Activated CD4-positive, alpha-beta T cell treated with anti-CD3 and anti-CD28 coated beads, Interleukin-2, Interleukin-6, amounts not matched to agents 100 ng/mL and 50 ng/mL, durations not matched to agents 16 hours and 8 hours (primary cell): ENCODE measurements at regions not wholly inside any gene's neighbourhood (a gene's known extent, or its start where the extent isn't known, plus 50 kb on each side); places are given as distances from the start of the nearest gene placed in this dataset.
A peak's percentile ranks its signal among the peaks of the same experiment; 100 is the strongest.
"Not testable (repeated sequence)": the region's sequence is repeated elsewhere in the genome, so short reads cannot be mapped to it uniquely, and the experiment has no call there.

Experiments used
- DNase-seq: peaks from one replicate; pipeline ENCODE4 v3.0.0-alpha.2; 2020

- DNase-seq, result no peak
These were observed 115.6 kb upstream of the METAP2 start for GRCh38 chr12:95358111-95359083.

GRCh38 chr12:95365912-95366311 lies 108.0 kb upstream of the METAP2 start:
- DNase-seq, result no peak

- no peak for DNase-seq
These were observed 105.0 kb upstream of the METAP2 start for GRCh38 chr12:95368931-95369330.

- no peak for DNase-seq
These were observed 102.4 kb upstream of the METAP2 start for GRCh38 chr12:95371571-95371970.

- not testable (repeated sequence) for DNase-seq
These were observed 94.5 kb upstream of the METAP2 start for GRCh38 chr12:95379481-95379880.

GRCh38 chr12:95380334-95380733 lies 93.6 kb upstream of the METAP2 start:
- not testable (repeated sequence) for DNase-seq

GRCh38 chr12:95380997-95381786 lies 92.8 kb upstream of the METAP2 start:
- no peak for DNase-seq

GRCh38 chr12:95383920-95384319 lies 90.0 kb upstream of the METAP2 start:
- not testable (repeated sequence) for DNase-seq

- DNase-seq, result no peak
These were observed 89.2 kb upstream of the METAP2 start for GRCh38 chr12:95384785-95385184.

- DNase-seq, result no peak
These were observed 88.5 kb upstream of the METAP2 start for GRCh38 chr12:95385246-95386035.

- DNase-seq, result no peak
These were observed 87.9 kb upstream of the METAP2 start for GRCh38 chr12:95386051-95386450.

- not testable (repeated sequence) for DNase-seq
These were observed 85.7 kb upstream of the METAP2 start for GRCh38 chr12:95388260-95388659.

GRCh38 chr12:95390192-95390591 lies 83.8 kb upstream of the METAP2 start:
- DNase-seq, result no peak

- no peak for DNase-seq
These were observed 83.0 kb upstream of the METAP2 start for GRCh38 chr12:95390932-95391331.

GRCh38 chr12:95393191-95393790 lies 80.7 kb upstream of the METAP2 start:
- DNase-seq, result no peak

- no peak for DNase-seq
These were observed 78.3 kb upstream of the METAP2 start for GRCh38 chr12:95395696-95396095.

- DNase-seq, result peak; percentile 50
These were observed 77.0 kb upstream of the METAP2 start for GRCh38 chr12:95396849-95397468.

- DNase-seq, result no peak
These were observed 76.4 kb upstream of the METAP2 start for GRCh38 chr12:95397571-95397970.

GRCh38 chr12:95402096-95402495 lies 71.9 kb upstream of the METAP2 start:
- DNase-seq, result no peak

GRCh38 chr12:95408201-95408600 lies 65.8 kb upstream of the METAP2 start:
- no peak for DNase-seq

- no peak for DNase-seq
These were observed 62.9 kb upstream of the METAP2 start for GRCh38 chr12:95411057-95411456.

- DNase-seq, result no peak
These were observed 62.5 kb upstream of the METAP2 start for GRCh38 chr12:95411466-95411865.
